Cardiac muscle cell (in vitro differentiated cells and primary cell): ENCODE measurements at regions not wholly inside any gene's neighbourhood (a gene's known extent, or its start where the extent isn't known, plus 50 kb on each side); places are given as distances from the start of the nearest gene placed in this dataset.

ENCODE experiments used
- DNase-seq, 2 donors: peaks; one replicate each; pipeline versions ENCODE4 v3.0.0 to v3.0.0-alpha.2; 2010 to 2017; ENCODE audit warnings: low read depth in 1 of 2, low spot score in 1 of 2
- H3K27ac ChIP-seq: fragments of 200-600 bp; sonication (generic); 2 replicates; pipeline ENCODE4 v1.5.1; 2016
- H3K27me3 ChIP-seq: fragments of 200-600 bp; sonication (generic); 2 replicates; pipeline ENCODE4 v1.6.0; 2016; ENCODE audit warnings: control low read depth
- H3K36me3 ChIP-seq: fragments of 200-600 bp; sonication (generic); 2 replicates; pipeline ENCODE4 v1.5.1; 2016; ENCODE audit warnings: control low read depth
- H3K4me1 ChIP-seq: fragments of 200-600 bp; sonication (generic); 2 replicates; pipeline ENCODE4 v1.8.1; 2017; ENCODE audit warnings: low read depth, mild to moderate bottlenecking, mixed run types
- H3K4me3 ChIP-seq: fragments of 200-600 bp; sonication (generic); 2 replicates; pipeline ENCODE4 v1.5.1; 2016; ENCODE audit warnings: mild to moderate bottlenecking
- H3K9me3 ChIP-seq: fragments of 200-600 bp; sonication (generic); 2 replicates; pipeline ENCODE4 v1.5.1; 2017; ENCODE audit warnings: low read depth, mild to moderate bottlenecking, control low read depth
- CTCF ChIP-seq: IDR thresholded peaks from 2 replicates; pipeline ENCODE4 v1.5.1; 2012; ENCODE audit warnings: low read depth, mild to moderate bottlenecking, low read length

GRCh38 chr7:135846339-135846738 lies 97.7 kb upstream of the FAM180A start:
- Histone ChIP-seq H3K27me3 (no peaks in the 10 kb centered on the region), H3K27ac (no peak overlapping the region), H3K9me3 (no peaks in the 10 kb centered on the region), H3K36me3 (no peaks in the 10 kb centered on the region), H3K4me3 (no peak overlapping the region), H3K4me1 (no peaks in the 10 kb centered on the region)
- no peak for TF ChIP-seq CTCF
- no peak for DNase-seq

DNA sequence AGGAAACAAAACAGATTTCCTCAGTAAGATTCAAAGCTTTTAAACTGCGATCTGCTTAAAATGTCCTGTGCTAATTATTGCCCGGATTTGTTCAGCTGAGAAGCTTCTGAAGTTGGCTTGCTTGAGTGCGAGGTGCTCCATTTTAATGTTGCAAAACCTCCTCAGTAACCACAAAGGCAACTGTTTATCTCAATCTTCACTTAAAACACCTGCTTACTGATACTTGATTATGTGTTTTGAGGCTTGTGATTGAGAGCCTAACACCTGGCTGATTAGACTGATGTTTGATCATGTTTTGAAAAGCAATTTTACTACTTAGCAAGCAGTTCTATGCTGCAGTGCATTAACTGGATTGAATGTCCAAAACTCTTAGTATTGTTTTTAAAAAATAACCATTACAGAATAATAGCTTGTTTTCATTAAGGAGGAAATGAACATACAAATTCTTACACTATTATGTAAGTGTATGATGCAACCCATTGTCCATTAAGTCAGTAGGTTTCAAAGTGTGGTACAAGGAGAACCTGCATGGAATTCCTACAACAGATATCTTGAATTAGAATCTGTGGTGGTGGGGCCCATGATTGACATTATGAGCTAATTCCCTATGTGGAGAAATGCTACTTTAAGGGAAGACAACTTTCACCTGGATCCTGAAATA lies 96.9 kb upstream of the FAM180A start:
- H3K9me3 ChIP-seq, result no peaks in the 10 kb centered on the region
- H3K27me3 ChIP-seq, result no peaks in the 10 kb centered on the region
- no peaks in the 10 kb centered on the region for H3K4me1 ChIP-seq
- H3K4me3 ChIP-seq, result no peak overlapping the region
- TF ChIP-seq CTCF, result no peak
- no peaks in the 10 kb centered on the region for H3K36me3 ChIP-seq
- no peak overlapping the region for H3K27ac ChIP-seq
- DNase-seq, result no peak

GRCh38 chr7:135844903-135845302 lies 96.3 kb upstream of the FAM180A start:
- no peak for TF ChIP-seq CTCF
- Histone ChIP-seq H3K27me3 (no peaks in the 10 kb centered on the region), H3K9me3 (no peaks in the 10 kb centered on the region), H3K4me3 (no peak overlapping the region), H3K36me3 (no peaks in the 10 kb centered on the region), H3K4me1 (no peaks in the 10 kb centered on the region), H3K27ac (no peak overlapping the region)
- no peak for DNase-seq

DNA sequence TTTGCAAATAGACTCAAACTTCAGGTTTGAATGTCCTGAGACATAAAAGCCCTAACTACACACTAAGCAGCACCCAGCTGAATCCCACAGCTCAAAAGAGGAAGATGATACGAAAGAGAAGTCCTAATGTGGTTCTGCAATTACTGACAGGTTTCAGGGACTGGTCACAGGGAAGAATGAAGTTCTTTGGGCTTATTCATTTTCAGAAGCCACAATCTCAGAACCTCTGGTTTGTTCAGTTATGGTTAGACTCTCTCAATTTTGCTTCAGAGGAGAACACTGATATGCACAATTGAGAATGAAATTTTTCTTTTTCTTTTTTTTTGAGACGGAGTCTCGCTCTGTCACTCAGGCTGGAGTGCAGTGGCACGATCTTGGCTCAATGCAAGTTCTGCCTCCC lies 94.6 kb upstream of the FAM180A start:
- H3K4me1 ChIP-seq, result no peaks in the 10 kb centered on the region
- H3K27ac ChIP-seq, result no peak overlapping the region
- H3K9me3 ChIP-seq, result no peaks in the 10 kb centered on the region
- no peaks in the 10 kb centered on the region for H3K27me3 ChIP-seq
- no peaks in the 10 kb centered on the region for H3K36me3 ChIP-seq
- DNase-seq, result no peak
- no peak for TF ChIP-seq CTCF
- no peak overlapping the region for H3K4me3 ChIP-seq

DNA sequence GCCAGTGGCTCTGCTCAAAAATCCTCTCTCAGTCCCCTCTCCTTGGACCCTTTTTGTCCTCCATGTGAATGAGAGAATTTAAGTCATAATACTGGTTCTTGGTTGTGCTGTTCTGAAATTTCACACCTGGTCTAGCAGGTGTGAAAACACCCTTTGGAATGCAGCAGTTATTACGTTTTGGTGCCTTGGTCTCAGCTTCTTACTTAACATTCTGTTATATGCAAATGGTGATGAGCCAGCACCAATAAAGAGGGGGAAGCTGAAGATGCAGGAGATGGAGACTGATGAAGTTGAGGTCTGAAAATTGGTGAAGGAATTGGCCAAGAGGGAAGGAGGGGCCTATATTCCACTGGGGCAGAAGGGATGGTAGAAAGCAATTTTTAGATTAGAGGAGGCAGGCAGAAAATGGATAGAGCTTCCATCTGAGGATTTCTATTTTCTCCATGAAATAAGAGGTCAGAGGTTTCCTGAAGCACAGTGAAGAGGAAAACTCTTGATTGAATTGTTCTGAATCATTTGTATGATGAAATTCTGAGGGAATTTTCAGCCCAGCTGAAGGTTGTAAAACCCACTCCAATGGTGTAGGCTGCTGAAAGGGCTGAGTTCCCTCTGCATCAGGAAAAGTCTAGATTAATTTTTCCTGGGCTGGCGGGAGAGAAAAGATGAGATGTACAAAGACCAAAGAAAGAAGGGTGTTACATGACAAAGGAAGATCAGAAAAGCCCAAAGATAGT lies 94.0 kb upstream of the FAM180A start:
- TF ChIP-seq CTCF, result no peak
- no peaks in the 10 kb centered on the region for H3K9me3 ChIP-seq

More for the DNA sequence above, 94.0 kb upstream of the FAM180A start:
- Histone ChIP-seq H3K27ac (no peak overlapping the region), H3K36me3 (no peaks in the 10 kb centered on the region), H3K4me3 (no peak overlapping the region), H3K4me1 (no peaks in the 10 kb centered on the region), H3K27me3 (no peaks in the 10 kb centered on the region)
- DNase-seq, result peak in 1 of 2 donors; percentile 7
